ENCODE measurements at regions not wholly inside any gene's neighbourhood (a gene's known extent, or its start where the extent isn't known, plus 50 kb on each side); places are given as distances from the start of the nearest gene placed in this dataset.

GRCh38 chr13:55550624-55551023 lies 1590.1 kb upstream of the PRR20A start:
- H2BK5ac ChIP-seq (ENCODE audit: low read depth, low read length) = no peak overlapping the region
- no peaks in the 10 kb centered on the region for H3K27me3 ChIP-seq (replicated peaks in 1 of 4; ENCODE audit: control insufficient read depth in 3 of 4, extremely low read depth in 1 of 4, insufficient read depth in 3 of 4, low read length in 3 of 4)
- H3K4me3 ChIP-seq (ENCODE audit: extremely low read depth in 1 of 4, insufficient read depth in 2 of 4, low read depth in 3 of 4, low read length in 4 of 4) = no peak overlapping the region
- H2BK15ac ChIP-seq (ENCODE audit: low read length) = no peak overlapping the region
- H3K79me2 ChIP-seq (ENCODE audit: control insufficient read depth in 1 of 2, insufficient read depth in 2 of 2, low read length in 2 of 2) = no peaks in the 10 kb centered on the region
- peaks cover 20 to 22% of the 10 kb centered on the region in 2 experiments for H3K9me3 ChIP-seq (ENCODE audit: insufficient read depth in 2 of 2, low read depth in 1 of 2, low read length in 1 of 2)
- no peaks in the 10 kb centered on the region for H3K79me1 ChIP-seq (ENCODE audit: low read depth, low read length)
- FAIRE-seq (no peak), DNase-seq (ENCODE audit: low read depth in 1 of 2, low spot score in 2 of 2) (no peak)
- no peak overlapping the region for H2BK20ac ChIP-seq (ENCODE audit: low read length)
- H4K5ac ChIP-seq (ENCODE audit: insufficient read length, low read depth, low read length) = no peak overlapping the region
- H4K20me1 ChIP-seq (replicated peaks in 1 of 2; ENCODE audit: control insufficient read depth in 1 of 2, insufficient read depth in 2 of 2, low read length in 2 of 2) = no peaks in the 10 kb centered on the region
- peaks cover 0 to 31% (median 12%) of the 10 kb centered on the region in 4 experiments; a peak in 3 of 8 replicates for H3K36me3 ChIP-seq (ENCODE audit: control insufficient read depth in 2 of 4, insufficient read depth in 4 of 4, low read length in 3 of 4)
- CTCF ChIA-PET (ENCODE audit: partially characterized antibody) = no interaction called here
- H3K4me2 ChIP-seq (ENCODE audit: insufficient read depth in 1 of 2, low read depth in 2 of 2, low read length in 2 of 2) = no peak overlapping the region
- H3K23me2 ChIP-seq (ENCODE audit: low read depth, low read length) = no peaks in the 10 kb centered on the region
- no peak overlapping the region for H3K23ac ChIP-seq (ENCODE audit: insufficient read length)
- no peak overlapping the region for H2AK5ac ChIP-seq (ENCODE audit: low read depth, low read length)
- no peak overlapping the region for H3K56ac ChIP-seq (replicated peaks; ENCODE audit: insufficient read length, low read depth, low read length)
- no peak overlapping the region for H2AFZ ChIP-seq (ENCODE audit: low read length)
- no peak overlapping the region for H3K4ac ChIP-seq (replicated peaks; ENCODE audit: insufficient read length, low read depth, low read length)
- H3K27ac ChIP-seq (ENCODE audit: low read depth, low read length) = no peak overlapping the region
- no peak overlapping the region for H2BK120ac ChIP-seq (replicated peaks; ENCODE audit: low read depth, low read length)
- no peaks in the 10 kb centered on the region for H3K4me1 ChIP-seq (replicated peaks in 1 of 4; ENCODE audit: control insufficient read depth in 3 of 4, insufficient read depth in 4 of 4, low read length in 3 of 4)
- POLR2A ChIA-PET (ENCODE audit: partially characterized antibody) = interaction anchor here (0.9 to 1.9 kb wide), 5 partner anchors 9 to 23 kb away, joined by 3 to 4 read pairs (median 4); no protein-coding TSS in a partner anchor
- H3K9ac ChIP-seq (replicated peaks in 1 of 4; ENCODE audit: extremely low read depth in 1 of 4, low read depth in 3 of 4, low read length in 3 of 4) = no peak overlapping the region
- H3K14ac ChIP-seq (ENCODE audit: insufficient read length) = no peak overlapping the region
- no peak overlapping the region for H4K8ac ChIP-seq (ENCODE audit: extremely low read depth, insufficient read depth, low read length)
- no peak overlapping the region for H3K18ac ChIP-seq (ENCODE audit: extremely low read depth, low read length)
- H4K91ac ChIP-seq (replicated peaks; ENCODE audit: insufficient read length, low read length) = no peak overlapping the region
- H2BK12ac ChIP-seq (ENCODE audit: low read depth, low read length) = no peak overlapping the region
- no peak for TF ChIP-seq PHF8 (conservative IDR thresholded peaks at IDR 0.05; ENCODE audit: low read depth, low read length)
- TF ChIP-seq TEAD4 (IDR thresholded peaks at IDR 0.05; ENCODE audit: low read depth, low read length) = no peak
- TF ChIP-seq SIRT6 (IDR thresholded peaks at IDR 0.05; ENCODE audit: low read length) = no peak
- TF ChIP-seq RAD21 (IDR thresholded peaks at IDR 0.05 in 1 of 2, conservative IDR thresholded peaks at IDR 0.05 in 1 of 2; ENCODE audit: low read depth in 2 of 2, low read length in 2 of 2) = no peak
- no peak for TF ChIP-seq TCF12 (IDR thresholded peaks at IDR 0.05; ENCODE audit: low read depth, low read length)
- TF ChIP-seq RNF2 (IDR thresholded peaks at IDR 0.05; ENCODE audit: borderline replicate concordance, low read depth, low read length, missing control alignments, poor library complexity, severe bottlenecking) = no peak
- TF ChIP-seq BRCA1 (IDR thresholded peaks at IDR 0.05; ENCODE audit: low read depth, low read length) = no peak
- no peak for TF ChIP-seq FOSL1 (IDR thresholded peaks at IDR 0.05; ENCODE audit: insufficient read depth, low read depth, low read length)
- TF ChIP-seq SIX5 (IDR thresholded peaks at IDR 0.05; ENCODE audit: low read depth, low read length) = no peak
- TF ChIP-seq NRF1 (IDR thresholded peaks at IDR 0.05; ENCODE audit: low read depth, low read length) = no peak
- no peak for TF ChIP-seq CBX5 (IDR thresholded peaks at IDR 0.05; ENCODE audit: low read depth, low read length)
- no peak for TF ChIP-seq POLR2A (IDR thresholded peaks at IDR 0.05; ENCODE audit: control extremely low read depth in 1 of 2, low read depth in 2 of 2, low read length in 2 of 2)
- no peak for TF ChIP-seq CHD2 (IDR thresholded peaks at IDR 0.05; ENCODE audit: low read length)
- TF ChIP-seq JUN (IDR thresholded peaks at IDR 0.05; ENCODE audit: low read depth, low read length) = no peak
- TF ChIP-seq ATF2 (IDR thresholded peaks at IDR 0.05; ENCODE audit: low read length) = no peak

Data from H1 (cell line).